Choroid plexus epithelial cell (primary cell): ENCODE measurements at regions not wholly inside any gene's neighbourhood (a gene's known extent, or its start where the extent isn't known, plus 50 kb on each side); places are given as distances from the start of the nearest gene placed in this dataset.

Experiments used
- DNase-seq: peaks from one replicate; pipeline ENCODE4 v3.0.0-alpha.2; 2010; ENCODE audit warnings: low read depth
- H3K4me3 ChIP-seq: 2 replicates; pipeline ENCODE4 v1.5.1; 2011; ENCODE audit warnings: low read depth, mild to moderate bottlenecking, control low read depth, low read length, moderate library complexity
- CTCF ChIP-seq: conservative IDR thresholded peaks from 2 replicates; pipeline ENCODE4 v1.5.1; 2011; ENCODE audit warnings: low read depth, mild to moderate bottlenecking, control low read depth, inconsistent platforms, low read length, moderate library complexity

- no peak overlapping the region for H3K4me3 ChIP-seq
- peak; percentile 4 for DNase-seq
- TF ChIP-seq CTCF, result no peak
These were observed 1232.0 kb downstream of the KCNT2 start for GRCh38 chr1:195376190-195376589.

GRCh38 chr1:195373856-195374255, 1234.4 kb downstream of the KCNT2 start:
- H3K4me3 ChIP-seq, result no peak overlapping the region
- DNase-seq, result no peak
- TF ChIP-seq CTCF, result no peak

DNA sequence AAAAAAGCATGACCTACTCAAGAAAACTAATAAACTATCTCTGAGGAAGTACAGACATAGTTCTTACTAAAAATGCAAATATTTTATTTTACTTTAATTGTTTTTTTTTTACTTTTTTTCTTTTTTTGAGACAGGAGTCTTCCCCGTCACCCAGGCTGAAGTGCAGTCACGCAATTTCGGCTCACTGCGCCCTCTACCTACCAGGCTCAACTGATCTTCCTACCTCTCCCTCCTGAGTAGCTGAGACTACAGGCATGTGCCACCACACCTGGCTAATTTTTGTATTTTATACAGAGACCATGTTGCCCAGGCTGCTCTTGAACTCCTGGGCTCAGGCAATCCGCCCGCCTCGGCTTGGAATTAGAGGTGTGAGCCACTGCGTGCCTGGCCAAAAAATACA, 1263.1 kb downstream of the KCNT2 start:
- DNase-seq, result no peak
- no peak for TF ChIP-seq CTCF
- no peak overlapping the region for H3K4me3 ChIP-seq

DNA sequence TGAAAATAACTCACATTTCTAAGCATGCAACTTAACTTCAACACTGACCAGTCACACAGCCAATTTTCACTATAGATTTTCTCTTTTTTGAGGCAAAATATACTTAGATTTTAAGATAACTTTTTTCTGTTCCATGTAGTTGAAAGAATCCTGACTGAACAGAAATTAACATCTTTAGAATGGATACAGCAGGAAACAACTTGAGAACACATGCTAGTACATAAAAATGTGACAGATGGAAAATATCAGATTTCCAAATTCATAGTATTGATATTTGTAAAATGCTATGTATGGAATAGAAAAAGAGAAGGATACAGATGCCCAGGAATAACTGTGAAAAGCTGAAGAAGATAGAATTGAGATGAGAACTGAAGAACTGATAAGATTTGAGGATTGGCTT, 1270.6 kb downstream of the KCNT2 start:
- DNase-seq, result no peak
- TF ChIP-seq CTCF, result no peak
- H3K4me3 ChIP-seq, result no peak overlapping the region

DNA sequence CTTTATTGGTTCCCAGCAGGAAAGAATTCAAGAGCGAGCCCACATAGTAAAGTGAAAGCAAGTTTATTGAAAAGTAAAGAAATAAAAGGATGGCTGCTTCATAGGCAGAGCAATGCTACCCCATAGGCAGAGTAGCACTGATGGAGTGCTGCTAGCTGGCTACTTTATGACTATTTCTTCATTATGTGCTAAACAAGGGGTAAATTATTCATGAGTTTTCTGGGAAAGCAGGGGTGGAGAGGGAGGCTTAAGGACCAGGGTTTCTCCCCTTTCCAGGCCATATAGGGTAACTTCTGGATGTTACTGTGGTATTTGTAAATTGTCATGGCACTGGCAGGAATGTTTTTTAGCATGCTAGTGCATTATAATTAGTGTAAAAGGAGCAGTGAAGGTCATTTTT, 1271.4 kb downstream of the KCNT2 start:
- no peak overlapping the region for H3K4me3 ChIP-seq
- DNase-seq, result no peak
- no peak for TF ChIP-seq CTCF

GRCh38 chr1:195335541-195335940, 1272.7 kb downstream of the KCNT2 start:
- H3K4me3 ChIP-seq, result no peak overlapping the region
- DNase-seq, result no peak
- no peak for TF ChIP-seq CTCF

GRCh38 chr1:195332102-195332501, 1276.1 kb downstream of the KCNT2 start:
- H3K4me3 ChIP-seq, result no peak overlapping the region
- TF ChIP-seq CTCF, result no peak
- DNase-seq, result no peak
